PFSK-1 (cell line): ENCODE measurements at regions not wholly inside any gene's neighbourhood (a gene's known extent, or its start where the extent isn't known, plus 50 kb on each side); places are given as distances from the start of the nearest gene placed in this dataset.

Experiments
- FOXP2 ChIP-seq: optimal IDR thresholded peaks from 2 replicates; pipeline ENCODE3; 2011; ENCODE audit warnings: borderline replicate concordance, control low read depth, inconsistent platforms; ENCODE audit not compliant: insufficient read depth; ENCODE audit errors: extremely low read length, extremely low read depth
- POLR2AphosphoS5 ChIP-seq: IDR thresholded peaks from 2 replicates; pipeline ENCODE4 v1.6.1; 2012; ENCODE audit warnings: low read depth, mild to moderate bottlenecking, control low read depth, low read length, moderate library complexity
- SIN3A ChIP-seq: IDR thresholded peaks from 2 replicates; pipeline ENCODE4 v1.6.1; 2012; ENCODE audit warnings: mild to moderate bottlenecking, low read length, moderate library complexity, borderline replicate concordance; ENCODE audit not compliant: insufficient read depth
- TAF1 ChIP-seq: IDR thresholded peaks from 2 replicates; pipeline ENCODE4 v1.6.1; 2012; ENCODE audit warnings: low read length, control low read depth, borderline replicate concordance; ENCODE audit not compliant: insufficient read depth
- TF ChIP-seq, protein P1 (sequence below), 2 experiments: IDR thresholded peaks; 2 replicates each; pipeline versions ENCODE4 v1.6.1 to v1.8.0; 2011 to 2012; ENCODE audit warnings: low read depth in 2 of 2, low read length in 2 of 2, control low read depth in 1 of 2, inconsistent platforms in 1 of 2, mild to moderate bottlenecking in 1 of 2, moderate library complexity in 1 of 2; ENCODE audit not compliant: insufficient read depth in 1 of 2

DNA sequence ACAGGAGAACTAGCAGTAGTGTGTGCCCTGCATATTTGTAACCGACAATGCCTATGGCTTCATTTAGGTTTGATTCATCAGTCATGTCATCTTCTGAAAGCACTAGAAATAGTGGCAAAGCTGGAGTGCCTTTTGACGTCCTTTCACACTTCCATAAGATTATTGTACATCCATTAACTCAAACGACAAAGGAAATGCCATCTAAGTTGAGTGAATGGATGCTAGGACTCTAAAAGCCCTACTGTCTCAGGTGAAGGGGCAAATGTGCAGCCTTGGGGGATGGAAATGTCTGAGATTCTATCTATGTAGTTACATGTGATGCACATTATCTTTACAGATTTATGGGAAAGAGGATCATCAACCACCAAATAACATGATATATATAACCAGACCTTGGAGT, 1473.6 kb downstream of the STIM2 start:
- TF ChIP-seq POLR2AphosphoS5: no peak
- no peak for TF ChIP-seq FOXP2
- no peak for TF ChIP-seq SIN3A
- TF ChIP-seq, protein P1, sequence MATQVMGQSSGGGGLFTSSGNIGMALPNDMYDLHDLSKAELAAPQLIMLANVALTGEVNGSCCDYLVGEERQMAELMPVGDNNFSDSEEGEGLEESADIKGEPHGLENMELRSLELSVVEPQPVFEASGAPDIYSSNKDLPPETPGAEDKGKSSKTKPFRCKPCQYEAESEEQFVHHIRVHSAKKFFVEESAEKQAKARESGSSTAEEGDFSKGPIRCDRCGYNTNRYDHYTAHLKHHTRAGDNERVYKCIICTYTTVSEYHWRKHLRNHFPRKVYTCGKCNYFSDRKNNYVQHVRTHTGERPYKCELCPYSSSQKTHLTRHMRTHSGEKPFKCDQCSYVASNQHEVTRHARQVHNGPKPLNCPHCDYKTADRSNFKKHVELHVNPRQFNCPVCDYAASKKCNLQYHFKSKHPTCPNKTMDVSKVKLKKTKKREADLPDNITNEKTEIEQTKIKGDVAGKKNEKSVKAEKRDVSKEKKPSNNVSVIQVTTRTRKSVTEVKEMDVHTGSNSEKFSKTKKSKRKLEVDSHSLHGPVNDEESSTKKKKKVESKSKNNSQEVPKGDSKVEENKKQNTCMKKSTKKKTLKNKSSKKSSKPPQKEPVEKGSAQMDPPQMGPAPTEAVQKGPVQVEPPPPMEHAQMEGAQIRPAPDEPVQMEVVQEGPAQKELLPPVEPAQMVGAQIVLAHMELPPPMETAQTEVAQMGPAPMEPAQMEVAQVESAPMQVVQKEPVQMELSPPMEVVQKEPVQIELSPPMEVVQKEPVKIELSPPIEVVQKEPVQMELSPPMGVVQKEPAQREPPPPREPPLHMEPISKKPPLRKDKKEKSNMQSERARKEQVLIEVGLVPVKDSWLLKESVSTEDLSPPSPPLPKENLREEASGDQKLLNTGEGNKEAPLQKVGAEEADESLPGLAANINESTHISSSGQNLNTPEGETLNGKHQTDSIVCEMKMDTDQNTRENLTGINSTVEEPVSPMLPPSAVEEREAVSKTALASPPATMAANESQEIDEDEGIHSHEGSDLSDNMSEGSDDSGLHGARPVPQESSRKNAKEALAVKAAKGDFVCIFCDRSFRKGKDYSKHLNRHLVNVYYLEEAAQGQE (IDR thresholded peaks at IDR 0.05; ENCODE audit: insufficient read depth in 1 of 2, low read depth in 2 of 2, low read length in 2 of 2): no peak
- TF ChIP-seq TAF1: no peak

DNA sequence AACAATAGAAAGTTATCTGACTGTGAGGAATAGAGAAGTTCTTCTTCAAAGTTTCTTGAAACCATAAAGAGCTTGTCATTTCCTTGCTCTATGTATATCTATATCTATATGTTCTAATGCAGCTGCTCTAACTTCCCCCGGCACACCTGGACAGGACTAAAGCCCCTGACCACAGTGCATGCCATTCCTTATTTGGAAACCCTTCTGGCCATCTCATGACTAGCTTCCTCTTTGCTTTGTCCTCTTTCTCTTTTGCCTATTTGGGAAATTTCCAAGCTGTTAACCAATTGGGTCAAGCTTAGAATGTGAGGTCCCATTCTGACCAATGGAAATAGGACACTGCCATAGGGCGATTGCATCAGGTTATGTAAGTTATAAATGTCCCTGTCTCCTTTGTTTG, 1481.1 kb downstream of the STIM2 start:
- TF ChIP-seq, protein P1 (IDR thresholded peaks at IDR 0.05; ENCODE audit: insufficient read depth in 1 of 2, low read depth in 2 of 2, low read length in 2 of 2): no peak
- TF ChIP-seq POLR2AphosphoS5 (no peak), TAF1 (no peak), FOXP2 (no peak), SIN3A (no peak)

DNA sequence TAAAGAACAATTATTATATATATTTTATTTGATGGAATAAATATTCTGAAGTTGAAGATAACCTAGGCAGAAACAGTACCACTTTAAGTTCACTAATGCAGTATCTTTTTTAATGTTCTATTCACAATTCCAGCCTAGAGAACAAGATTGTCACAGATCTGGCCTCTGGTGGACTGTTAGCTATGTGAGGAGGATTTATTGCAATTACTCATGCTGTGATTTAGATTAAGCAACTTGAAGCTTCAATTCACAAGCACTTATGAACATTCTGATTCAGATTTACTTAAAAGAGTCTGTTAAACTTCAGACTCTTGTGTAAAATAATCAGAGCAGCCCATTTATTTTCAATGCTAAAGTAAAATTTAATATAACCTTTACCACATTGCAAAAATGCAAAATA, 1489.8 kb downstream of the STIM2 start:
- TF ChIP-seq SIN3A: no peak
- TF ChIP-seq, protein P1 (IDR thresholded peaks at IDR 0.05; ENCODE audit: insufficient read depth in 1 of 2, low read depth in 2 of 2, low read length in 2 of 2): no peak
- no peak for TF ChIP-seq FOXP2
- no peak for TF ChIP-seq POLR2AphosphoS5
- TF ChIP-seq TAF1: no peak

DNA sequence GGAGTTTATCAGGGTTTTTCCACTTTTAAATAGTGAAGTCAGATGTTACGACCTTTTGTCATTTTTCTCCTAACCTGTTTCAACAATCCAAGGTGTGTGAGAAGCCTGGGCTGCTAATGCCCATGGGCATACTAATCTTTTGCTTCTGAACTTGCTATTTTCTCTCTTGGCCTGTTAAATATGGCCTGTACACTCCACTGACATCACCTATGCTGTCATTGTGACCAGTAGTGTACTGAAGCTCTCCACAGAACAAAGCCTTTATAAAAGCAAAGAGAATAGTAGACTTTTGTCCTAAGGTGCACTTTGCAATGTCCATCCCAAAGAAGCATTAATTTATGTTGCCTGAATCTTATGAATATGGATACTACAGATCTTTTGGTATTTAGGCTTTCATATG, 1490.5 kb downstream of the STIM2 start:
- TF ChIP-seq POLR2AphosphoS5: no peak
- TF ChIP-seq, protein P1 (IDR thresholded peaks at IDR 0.05; ENCODE audit: insufficient read depth in 1 of 2, low read depth in 2 of 2, low read length in 2 of 2): no peak
- TF ChIP-seq FOXP2: no peak
- no peak for TF ChIP-seq TAF1
- no peak for TF ChIP-seq SIN3A

DNA sequence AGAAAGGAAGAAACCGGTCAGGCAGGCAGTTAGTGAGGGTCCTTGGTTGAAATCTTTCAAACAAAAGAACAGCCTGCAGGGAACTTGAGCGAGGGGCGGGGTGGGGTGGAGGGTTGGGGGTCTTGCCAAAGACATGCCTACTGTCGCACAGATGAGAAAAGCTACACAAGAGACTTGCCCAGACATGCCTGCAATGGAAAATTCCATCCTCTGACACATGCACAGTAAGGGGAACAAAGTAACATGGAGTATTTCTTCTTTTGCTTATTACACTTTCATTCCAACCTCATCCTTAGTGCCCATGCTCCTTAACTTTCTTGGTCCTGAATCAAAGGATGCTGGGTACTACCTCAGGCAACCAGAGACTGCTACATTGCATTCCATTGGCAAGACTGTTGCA, 1491.2 kb downstream of the STIM2 start:
- TF ChIP-seq TAF1: no peak
- no peak for TF ChIP-seq SIN3A
- TF ChIP-seq, protein P1 (IDR thresholded peaks at IDR 0.05; ENCODE audit: insufficient read depth in 1 of 2, low read depth in 2 of 2, low read length in 2 of 2): no peak
- TF ChIP-seq POLR2AphosphoS5: no peak
- no peak for TF ChIP-seq FOXP2
